ENCODE measurements at regions not wholly inside any gene's neighbourhood (a gene's known extent, or its start where the extent isn't known, plus 50 kb on each side); places are given as distances from the start of the nearest gene placed in this dataset.

DNA sequence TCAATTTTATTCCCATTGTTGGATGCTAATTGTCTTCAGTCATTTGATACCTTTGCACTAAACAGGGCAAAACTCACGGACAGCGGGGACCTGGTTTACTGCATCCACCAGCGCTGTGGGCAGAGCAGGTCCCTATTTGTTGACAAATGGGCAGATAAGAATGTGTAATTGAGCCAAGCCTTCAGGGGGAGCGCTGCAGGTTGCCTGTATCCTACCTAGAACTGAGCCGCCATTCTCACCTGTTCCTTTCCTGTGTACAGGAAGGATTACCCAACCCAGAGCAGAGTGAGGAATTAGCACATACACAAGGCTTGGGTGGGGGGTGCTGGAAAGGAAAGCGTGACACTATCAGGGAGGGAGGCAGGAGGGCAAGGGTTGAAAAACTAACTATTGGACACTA, 89.1 kb upstream of the FOXA2 start:
- ATAC-seq (ENCODE audit: low read depth) (no peak), DNase-seq (no peak)
- Histone ChIP-seq H3K23ac (ENCODE audit: low read depth, low read length) (no peak overlapping the region), H2AK9ac (replicated peaks; ENCODE audit: low read depth, low read length, poor library complexity) (no peak overlapping the region), H3K36me3 (ENCODE audit: control insufficient read depth, insufficient read depth, low read length) (no peaks in the 10 kb centered on the region), H3K9me3 (ENCODE audit: control insufficient read depth, insufficient read depth, low read length) (no peaks in the 10 kb centered on the region), H2AFZ (replicated peaks; ENCODE audit: low read length, poor library complexity) (no peak overlapping the region), H3K27ac (ENCODE audit: insufficient read depth, low read length) (no peak overlapping the region), H3K4me2 (ENCODE audit: low read depth, low read length) (no peak overlapping the region), H3K18ac (ENCODE audit: low read depth, low read length) (no peak overlapping the region), H3K4ac (ENCODE audit: low read depth, low read length) (no peak overlapping the region), H3K4me1 (ENCODE audit: control insufficient read depth, insufficient read depth, low read length) (no peaks in the 10 kb centered on the region), H3K14ac (replicated peaks; ENCODE audit: low read depth, low read length) (no peak overlapping the region), H3K79me1 (ENCODE audit: low read depth in 1 of 2, low read length in 2 of 2) (no peaks in the 10 kb centered on the region), H4K91ac (ENCODE audit: insufficient read depth, low read depth, low read length) (no peak overlapping the region), H4K8ac (ENCODE audit: low read depth in 2 of 2, low read length in 2 of 2) (no peak overlapping the region), H2BK5ac (ENCODE audit: low read depth, low read length, poor library complexity, severe bottlenecking) (no peak overlapping the region), H2BK120ac (ENCODE audit: low read depth, low read length) (no peak overlapping the region), H4K5ac (ENCODE audit: low read depth, low read length) (no peak overlapping the region), H3K27me3 (ENCODE audit: control insufficient read depth, insufficient read depth, low read length) (no peaks in the 10 kb centered on the region; the same call in 1 of the 2 replicates), H2BK15ac (ENCODE audit: low read depth, low read length) (no peak overlapping the region), H3K9ac (ENCODE audit: low read depth, low read length) (no peak overlapping the region), H3K4me3 (ENCODE audit: insufficient read depth, low read depth, low read length) (no peak overlapping the region), H4K20me1 (ENCODE audit: insufficient read depth, low read length) (no peaks in the 10 kb centered on the region), H2AK5ac (ENCODE audit: low read depth, low read length) (no peak overlapping the region), H3K9me1 (ENCODE audit: insufficient read depth, low read length) (no peaks in the 10 kb centered on the region), H3K56ac (ENCODE audit: extremely low read depth, insufficient read depth, low read length) (no peak overlapping the region), H2BK20ac (ENCODE audit: low read depth, low read length) (no peak overlapping the region)
- in situ Hi-C loops (cut with MboI; ENCODE audit: low sequenced_read_pairs) = no loop called here
- ChIA-PET CTCF (no interaction called here), POLR2A (ENCODE audit: unreplicated experiment) (no interaction called here)
- intact Hi-C loops (cut with micrococcal nuclease) = no loop called here
- no peak for TF ChIP-seq MAFK (IDR thresholded peaks at IDR 0.05; ENCODE audit: low read depth, low read length)
- no peak for TF ChIP-seq FOS (IDR thresholded peaks at IDR 0.05; ENCODE audit: low read depth, low read length)
- TF ChIP-seq, protein P1, sequence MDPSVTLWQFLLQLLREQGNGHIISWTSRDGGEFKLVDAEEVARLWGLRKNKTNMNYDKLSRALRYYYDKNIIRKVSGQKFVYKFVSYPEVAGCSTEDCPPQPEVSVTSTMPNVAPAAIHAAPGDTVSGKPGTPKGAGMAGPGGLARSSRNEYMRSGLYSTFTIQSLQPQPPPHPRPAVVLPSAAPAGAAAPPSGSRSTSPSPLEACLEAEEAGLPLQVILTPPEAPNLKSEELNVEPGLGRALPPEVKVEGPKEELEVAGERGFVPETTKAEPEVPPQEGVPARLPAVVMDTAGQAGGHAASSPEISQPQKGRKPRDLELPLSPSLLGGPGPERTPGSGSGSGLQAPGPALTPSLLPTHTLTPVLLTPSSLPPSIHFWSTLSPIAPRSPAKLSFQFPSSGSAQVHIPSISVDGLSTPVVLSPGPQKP (IDR thresholded peaks at IDR 0.05; ENCODE audit: borderline replicate concordance, low read depth, low read length) = no peak
- no peak for TF ChIP-seq NFE2L2 (IDR thresholded peaks at IDR 0.05; ENCODE audit: low read depth, low read length)
- TF ChIP-seq, protein P2, sequence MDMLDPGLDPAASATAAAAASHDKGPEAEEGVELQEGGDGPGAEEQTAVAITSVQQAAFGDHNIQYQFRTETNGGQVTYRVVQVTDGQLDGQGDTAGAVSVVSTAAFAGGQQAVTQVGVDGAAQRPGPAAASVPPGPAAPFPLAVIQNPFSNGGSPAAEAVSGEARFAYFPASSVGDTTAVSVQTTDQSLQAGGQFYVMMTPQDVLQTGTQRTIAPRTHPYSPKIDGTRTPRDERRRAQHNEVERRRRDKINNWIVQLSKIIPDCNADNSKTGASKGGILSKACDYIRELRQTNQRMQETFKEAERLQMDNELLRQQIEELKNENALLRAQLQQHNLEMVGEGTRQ (IDR thresholded peaks at IDR 0.05; ENCODE audit: low read depth, low read length) = no peak
- dilution Hi-C loops (cut with HindIII; ENCODE audit: low sequenced_read_pairs, unreplicated experiment) = no loop called here
- no CpG with 5 or more reads among the region's 6 CpGs for WGBS, 2 experiments (ENCODE audit: extremely low coverage in 2 of 2, insufficient read length in 1 of 2)
- no TSS peak for BruUV-seq (replicated peaks)
